Trophoblast cell (in vitro differentiated cells and primary cell): ENCODE measurements at regions not wholly inside any gene's neighbourhood (a gene's known extent, or its start where the extent isn't known, plus 50 kb on each side); places are given as distances from the start of the nearest gene placed in this dataset.

Source experiments
- DNase-seq, 2 donors: peaks; one replicate each; pipeline ENCODE4 v3.0.0-alpha.2; 2016
- H2AFZ ChIP-seq: 2 replicates; pipeline ENCODE4 v1.6.1; 2013; ENCODE audit warnings: low read length, moderate library complexity, mild to moderate bottlenecking; ENCODE audit not compliant: insufficient read depth, poor library complexity
- H2AK5ac ChIP-seq: 2 replicates; pipeline ENCODE4 v1.6.1; 2013; ENCODE audit warnings: mild to moderate bottlenecking, low read length
- H2BK120ac ChIP-seq: 2 replicates; pipeline ENCODE4 v1.6.1; 2013; ENCODE audit warnings: low read length, mild to moderate bottlenecking, moderate library complexity; ENCODE audit not compliant: insufficient read depth, poor library complexity
- H2BK12ac ChIP-seq: 2 replicates; pipeline ENCODE4 v1.6.1; 2013; ENCODE audit warnings: mild to moderate bottlenecking, low read length, moderate library complexity
- H2BK5ac ChIP-seq: 2 replicates; pipeline ENCODE4 v1.6.1; 2013; ENCODE audit warnings: low read length, low read depth, moderate library complexity, mild to moderate bottlenecking; ENCODE audit not compliant: poor library complexity
- H3K14ac ChIP-seq: 2 replicates; pipeline ENCODE4 v1.6.1; 2013; ENCODE audit warnings: mild to moderate bottlenecking, low read length
- H3K18ac ChIP-seq: 2 replicates; pipeline ENCODE4 v1.6.1; 2013; ENCODE audit warnings: mild to moderate bottlenecking, low read length
- H3K23ac ChIP-seq: 2 replicates; pipeline ENCODE4 v1.6.1; 2013; ENCODE audit warnings: low read length
- H3K27ac ChIP-seq: 2 replicates; pipeline ENCODE4 v1.5.1; 2013; ENCODE audit warnings: low read depth, mild to moderate bottlenecking, inconsistent platforms, low read length, moderate library complexity
- H3K27me3 ChIP-seq: 2 replicates; pipeline ENCODE4 v1.6.1; 2013; ENCODE audit warnings: inconsistent platforms, mild to moderate bottlenecking, low read length, moderate library complexity; ENCODE audit not compliant: insufficient read depth
- H3K36me3 ChIP-seq, 2 experiments: 1 replicate in 1 of 2; 2 replicates in 1 of 2; pipeline ENCODE4 v1.6.1; 2013; ENCODE audit warnings: low read length in 2 of 2, mild to moderate bottlenecking in 2 of 2, moderate library complexity in 1 of 2; ENCODE audit not compliant: insufficient read depth in 2 of 2, control insufficient read depth in 1 of 2
- H3K4ac ChIP-seq: 2 replicates; pipeline ENCODE4 v1.6.1; 2013; ENCODE audit warnings: low read depth, mild to moderate bottlenecking, low read length, moderate library complexity
- H3K4me1 ChIP-seq, 2 experiments: 1 replicate in 1 of 2; 2 replicates in 1 of 2; pipeline ENCODE4 v1.6.1; 2013; ENCODE audit warnings: low read length in 2 of 2, mild to moderate bottlenecking in 2 of 2, moderate library complexity in 1 of 2; ENCODE audit not compliant: insufficient read depth in 2 of 2, control insufficient read depth in 1 of 2
- H3K4me2 ChIP-seq: 2 replicates; pipeline ENCODE4 v1.6.1; 2013; ENCODE audit warnings: inconsistent platforms, mild to moderate bottlenecking, low read length, moderate library complexity
- H3K4me3 ChIP-seq: 2 replicates; pipeline ENCODE4 v1.5.1; 2013; ENCODE audit warnings: mild to moderate bottlenecking, low read depth, low read length, inconsistent platforms
- H3K79me1 ChIP-seq: one replicate; pipeline ENCODE4 v1.6.1; 2013; ENCODE audit warnings: low read length
- H3K79me2 ChIP-seq: 2 replicates; pipeline ENCODE4 v1.6.1; 2013; ENCODE audit warnings: low read length, mild to moderate bottlenecking; ENCODE audit not compliant: control insufficient read depth, insufficient read depth, poor library complexity
- H3K9ac ChIP-seq: 2 replicates; pipeline ENCODE4 v1.6.1; 2013; ENCODE audit warnings: mild to moderate bottlenecking, low read length
- H3K9me3 ChIP-seq: 2 replicates; pipeline ENCODE4 v1.6.1; 2013; ENCODE audit warnings: low read depth, mild to moderate bottlenecking, control low read depth, inconsistent platforms, low read length; ENCODE audit not compliant: insufficient read depth
- H4K12ac ChIP-seq: 2 replicates; pipeline ENCODE4 v1.6.1; 2013; ENCODE audit warnings: low read depth, mild to moderate bottlenecking, low read length, moderate library complexity
- H4K8ac ChIP-seq: 2 replicates; pipeline ENCODE4 v1.6.1; 2013; ENCODE audit warnings: low read depth, mild to moderate bottlenecking, low read length, moderate library complexity
- H4K91ac ChIP-seq: one replicate; pipeline ENCODE4 v1.6.1; 2013; ENCODE audit warnings: low read depth, mild to moderate bottlenecking, low read length, moderate library complexity
- WGBS: extraction: QIAGEN DNeasy Blood & Tissue Kit; methylation state at CpG from one replicate; pipeline ENCODE4 v1.1.7; 2013; ENCODE audit warnings: missing lambda C conversion rate; ENCODE audit not compliant: insufficient read length, insufficient coverage; ENCODE audit errors: extremely low coverage; 5-methylcytosine and 5-hydroxymethylcytosine counted together

DNA sequence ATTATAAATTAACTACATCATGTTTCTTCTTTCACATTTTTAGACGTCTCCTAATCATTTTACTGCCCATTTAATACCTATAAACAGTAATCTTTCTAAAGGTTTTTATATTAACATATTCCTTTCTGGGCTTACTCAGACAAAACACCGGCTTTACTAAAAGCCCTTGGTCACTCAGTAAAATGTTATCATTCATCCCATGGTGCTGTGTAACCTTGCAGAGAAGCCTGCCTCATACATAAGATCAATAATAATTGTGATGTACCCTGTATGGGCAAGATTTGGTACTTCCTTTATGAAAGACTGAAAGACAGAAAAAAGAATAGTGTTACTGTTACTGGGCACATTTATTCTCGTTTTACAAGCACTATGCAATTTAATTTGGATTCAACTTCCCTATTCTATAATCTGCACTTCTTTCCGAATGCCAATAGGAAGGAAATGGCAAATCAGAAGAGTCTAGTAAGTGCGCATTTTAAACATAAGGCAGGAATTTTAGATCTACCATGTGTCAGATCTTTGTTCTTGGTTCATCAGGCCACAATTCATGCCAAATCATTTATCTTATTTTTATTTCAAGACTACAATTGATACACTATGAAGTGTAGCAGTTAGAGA, 522.2 kb downstream of the CSNK1G3 start:
- H3K4me2 ChIP-seq, result no peak overlapping the region
- H2BK5ac ChIP-seq, result no peak overlapping the region
- no peak overlapping the region for H3K9ac ChIP-seq
- H3K14ac ChIP-seq, result no peak overlapping the region
- no peak overlapping the region for H2BK12ac ChIP-seq
- no peak overlapping the region for H3K23ac ChIP-seq
- H3K4me1 ChIP-seq, result no peaks in the 10 kb centered on the region
- H3K36me3 ChIP-seq, result no peaks in the 10 kb centered on the region
- H3K27ac ChIP-seq, result no peak overlapping the region
- no peaks in the 10 kb centered on the region for H3K79me1 ChIP-seq
- H4K12ac ChIP-seq, result no peak overlapping the region
- no peak overlapping the region for H2BK120ac ChIP-seq
- no peaks in the 10 kb centered on the region for H3K79me2 ChIP-seq
- WGBS, result no CpG with 5 or more reads among the region's 5 CpGs
- H3K4me3 ChIP-seq, result no peak overlapping the region
- no peak overlapping the region for H2AK5ac ChIP-seq
- no peak overlapping the region for H4K91ac ChIP-seq
- DNase-seq, result no peak
- H3K18ac ChIP-seq, result no peak overlapping the region
- H3K9me3 ChIP-seq, result no peaks in the 10 kb centered on the region
- no peaks in the 10 kb centered on the region for H3K27me3 ChIP-seq
- no peak overlapping the region for H4K8ac ChIP-seq
- H3K4ac ChIP-seq, result no peak overlapping the region
- H2AFZ ChIP-seq, result no peak overlapping the region

DNA sequence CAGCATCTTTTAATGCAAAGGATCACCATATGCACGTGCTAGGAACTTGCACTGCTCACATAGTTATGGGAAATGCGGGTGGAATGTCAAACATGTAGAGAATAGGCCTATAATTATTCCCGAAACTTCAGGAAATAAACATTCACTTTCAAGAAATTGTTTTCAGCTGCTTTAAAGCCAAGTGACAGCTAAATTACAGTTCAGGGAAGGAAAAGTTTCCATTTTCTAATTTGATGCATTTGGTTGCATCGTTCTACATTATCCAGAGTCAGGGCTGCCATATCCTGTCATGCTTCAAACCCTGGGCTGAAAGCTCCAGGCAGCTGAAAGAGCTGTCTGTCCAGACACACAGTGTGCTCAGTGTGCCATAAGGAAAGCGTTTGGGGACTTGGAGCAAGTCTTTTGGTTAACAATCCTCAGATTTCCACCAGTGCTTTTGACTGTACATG, 518.1 kb downstream of the CSNK1G3 start:
- H3K79me2 ChIP-seq, result no peaks in the 10 kb centered on the region
- H4K8ac ChIP-seq, result no peak overlapping the region
- H2AFZ ChIP-seq, result no peak overlapping the region
- H3K36me3 ChIP-seq, result no peaks in the 10 kb centered on the region
- no peaks in the 10 kb centered on the region for H3K27me3 ChIP-seq
- peak; percentile 10 to 78 for DNase-seq
- WGBS, result no CpG with 5 or more reads among the region's 5 CpGs
- H3K9me3 ChIP-seq, result no peaks in the 10 kb centered on the region
- no peak overlapping the region for H3K4me2 ChIP-seq
- no peak overlapping the region for H3K9ac ChIP-seq
- no peak overlapping the region for H3K27ac ChIP-seq
- no peak overlapping the region for H4K12ac ChIP-seq
- no peak overlapping the region for H3K4ac ChIP-seq
- no peak overlapping the region for H2AK5ac ChIP-seq
- no peak overlapping the region for H3K18ac ChIP-seq
- no peaks in the 10 kb centered on the region for H3K79me1 ChIP-seq
- H3K4me1 ChIP-seq, result no peaks in the 10 kb centered on the region
- H3K23ac ChIP-seq, result no peak overlapping the region
- no peak overlapping the region for H2BK12ac ChIP-seq
- no peak overlapping the region for H4K91ac ChIP-seq
- H2BK120ac ChIP-seq, result no peak overlapping the region
- no peak overlapping the region for H3K4me3 ChIP-seq
- H3K14ac ChIP-seq, result no peak overlapping the region
- no peak overlapping the region for H2BK5ac ChIP-seq

DNA sequence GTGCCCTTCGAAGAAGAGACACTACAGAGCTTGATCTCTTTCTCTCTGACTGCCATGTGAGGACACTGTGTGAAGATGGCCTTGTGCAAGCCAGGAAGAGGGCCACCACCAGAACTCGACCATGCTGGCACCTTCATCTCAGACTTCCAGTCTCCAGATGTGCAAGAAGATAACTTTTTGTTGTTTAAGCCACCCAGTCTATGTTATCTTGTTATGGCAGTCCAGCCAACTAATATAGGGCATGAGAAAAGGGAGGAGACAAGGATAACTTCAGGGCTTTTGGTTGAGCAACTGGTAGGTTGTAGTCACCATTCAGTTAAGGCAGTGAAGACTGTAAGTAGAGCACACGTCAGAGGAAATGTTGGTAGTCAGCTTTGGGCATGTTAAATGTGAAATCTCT, 515.5 kb downstream of the CSNK1G3 start:
- Histone ChIP-seq H3K79me2 (no peaks in the 10 kb centered on the region), H3K14ac (no peak overlapping the region), H2AK5ac (no peak overlapping the region), H3K4me1 (no peaks in the 10 kb centered on the region), H3K36me3 (no peaks in the 10 kb centered on the region), H4K91ac (no peak overlapping the region), H2AFZ (no peak overlapping the region), H4K8ac (no peak overlapping the region), H3K4ac (no peak overlapping the region), H3K9me3 (no peaks in the 10 kb centered on the region), H2BK5ac (no peak overlapping the region), H4K12ac (no peak overlapping the region), H2BK12ac (no peak overlapping the region), H3K79me1 (no peaks in the 10 kb centered on the region), H3K27me3 (no peaks in the 10 kb centered on the region), H3K4me2 (no peak overlapping the region), H3K9ac (no peak overlapping the region), H3K4me3 (no peak overlapping the region), H3K27ac (no peak overlapping the region), H3K23ac (no peak overlapping the region), H2BK120ac (no peak overlapping the region), H3K18ac (no peak overlapping the region)
- peak; percentile 91 to 96 for DNase-seq
- WGBS, result no CpG with 5 or more reads among the region's 3 CpGs

DNA sequence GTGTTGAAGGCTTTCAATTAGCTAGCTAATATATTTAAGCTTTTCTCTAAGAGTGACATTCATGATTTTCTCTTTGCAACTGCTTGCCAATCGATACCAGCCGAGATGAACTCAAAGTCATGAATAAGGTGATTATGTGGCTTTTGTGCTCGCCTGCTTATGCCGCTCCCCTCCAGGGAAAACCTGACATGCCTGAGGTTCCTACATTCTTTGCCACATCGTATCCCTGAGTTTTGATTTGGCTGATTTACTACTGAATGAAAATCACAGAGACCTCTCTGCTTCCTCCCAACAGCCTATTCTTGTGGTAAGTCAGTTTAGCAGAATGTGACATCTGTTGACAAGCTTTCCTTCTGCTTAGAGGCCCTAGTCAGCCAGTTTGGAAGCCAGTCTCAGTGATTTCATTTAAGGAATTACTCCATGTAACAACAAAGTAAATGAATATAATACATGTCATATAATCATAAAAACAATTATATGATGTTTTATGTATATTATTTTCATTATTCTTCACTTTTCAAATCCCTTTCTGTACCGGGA, 513.4 kb downstream of the CSNK1G3 start:
- H4K12ac ChIP-seq, result no peak overlapping the region
- no peaks in the 10 kb centered on the region for H3K79me1 ChIP-seq
- no peak overlapping the region for H3K4me3 ChIP-seq
- H3K18ac ChIP-seq, result no peak overlapping the region
- no peaks in the 10 kb centered on the region for H3K79me2 ChIP-seq
- H3K23ac ChIP-seq, result no peak overlapping the region
- no peak overlapping the region for H2BK5ac ChIP-seq
- H3K9me3 ChIP-seq, result no peaks in the 10 kb centered on the region
- no peak for DNase-seq
- H3K4me1 ChIP-seq, result no peaks in the 10 kb centered on the region
- H3K27me3 ChIP-seq, result no peaks in the 10 kb centered on the region
- H2AK5ac ChIP-seq, result no peak overlapping the region
- H3K4ac ChIP-seq, result no peak overlapping the region
- peak overlapping the region; percentile 67 for H3K9ac ChIP-seq
- H2AFZ ChIP-seq, result no peak overlapping the region
- no peaks in the 10 kb centered on the region for H3K36me3 ChIP-seq
- H2BK12ac ChIP-seq, result no peak overlapping the region
- no peak overlapping the region for H3K27ac ChIP-seq
- no peak overlapping the region for H4K91ac ChIP-seq
- H2BK120ac ChIP-seq, result no peak overlapping the region
- H3K14ac ChIP-seq, result no peak overlapping the region
- H4K8ac ChIP-seq, result no peak overlapping the region
- H3K4me2 ChIP-seq, result no peak overlapping the region
- whole genome bisulfite sequencing, result no CpG with 5 or more reads among the region's 6 CpGs
